Breast epithelium (tissue), 3 donors: ENCODE measurements at regions not wholly inside any gene's neighbourhood (a gene's known extent, or its start where the extent isn't known, plus 50 kb on each side); places are given as distances from the start of the nearest gene placed in this dataset.

Experiments used
- CTCF ChIP-seq, 3 donors: fragments of 450-650 bp; IDR thresholded peaks; one replicate each; pipeline ENCODE4 v1.5.1; 2016 to 2017; ENCODE audit warnings: antibody characterized with exemption in 3 of 3, mild to moderate bottlenecking in 3 of 3, moderate library complexity in 3 of 3
- POLR2A ChIP-seq: fragments of 450-650 bp; IDR thresholded peaks from one replicate; pipeline ENCODE4 v1.6.1; 2016; ENCODE audit warnings: antibody characterized with exemption, mild to moderate bottlenecking, moderate library complexity
- POLR2AphosphoS5 ChIP-seq, 3 donors: sonication (generic); formaldehyde crosslinking; IDR thresholded peaks; one replicate each; pipeline ENCODE4 v1.6.1; 2017; ENCODE audit warnings: antibody characterized with exemption in 3 of 3

DNA sequence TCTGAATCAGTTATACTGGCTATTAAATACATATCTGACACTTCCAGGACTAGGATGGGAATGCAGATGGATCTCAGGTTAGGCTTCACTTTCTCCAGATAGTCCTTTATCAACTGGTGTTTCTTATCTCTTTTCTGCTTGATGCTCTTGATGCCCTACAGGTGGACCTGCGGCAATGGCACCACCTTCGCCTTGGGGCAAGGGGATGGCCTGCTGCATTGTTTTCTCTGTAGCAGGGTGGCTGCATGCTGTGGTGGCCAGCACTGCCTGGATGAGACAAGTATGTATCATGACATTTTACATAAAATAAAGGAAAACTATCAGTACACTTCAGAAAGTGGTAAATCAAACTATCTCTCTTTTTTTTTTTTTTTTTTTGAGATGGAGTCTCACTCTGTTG lies 217.7 kb upstream of the ZP4 start:
- TF ChIP-seq CTCF (IDR thresholded peaks at IDR 0.05) (no peak), POLR2A (no peak), POLR2AphosphoS5 (IDR thresholded peaks at IDR 0.05) (no peak)
